ENCODE measurements at regions not wholly inside any gene's neighbourhood (a gene's known extent, or its start where the extent isn't known, plus 50 kb on each side); places are given as distances from the start of the nearest gene placed in this dataset.
A peak's percentile ranks its signal among the peaks of the same experiment; 100 is the strongest.

DNA sequence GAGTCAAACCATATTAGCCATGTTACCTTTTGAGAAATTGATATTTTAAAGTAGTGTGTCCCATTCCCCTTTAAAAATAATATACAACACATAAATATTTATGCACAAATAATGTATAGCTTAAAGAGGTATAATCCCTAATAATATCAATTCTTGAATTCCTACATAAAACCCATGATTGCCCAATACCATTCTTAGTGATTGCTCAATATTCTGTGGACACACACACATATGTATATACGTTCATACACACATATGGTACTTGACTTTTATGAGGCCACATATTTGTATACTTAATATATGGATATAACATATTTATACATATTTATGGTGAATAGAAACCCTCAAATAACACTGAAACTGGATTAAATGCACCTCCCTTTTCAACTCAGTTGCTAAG lies 367.4 kb downstream of the ZBBX start:
- ATAC-seq (ENCODE audit: low read depth) (no peak), DNase-seq (no peak)
- WGBS, 2 experiments (ENCODE audit: extremely low coverage in 2 of 2, insufficient read length in 1 of 2): no CpG with 5 or more reads among the region's 1 CpG
- CTCF ChIA-PET: no interaction called here
- Histone ChIP-seq H3K4ac (ENCODE audit: low read depth, low read length) (no peak overlapping the region), H3K4me1 (ENCODE audit: control insufficient read depth, insufficient read depth, low read length) (no peaks in the 10 kb centered on the region), H3K36me3 (ENCODE audit: control insufficient read depth, insufficient read depth, low read length) (no peaks in the 10 kb centered on the region), H3K9ac (ENCODE audit: low read depth, low read length) (no peak overlapping the region), H2BK5ac (ENCODE audit: low read depth, low read length, poor library complexity, severe bottlenecking) (no peak overlapping the region), H3K4me2 (ENCODE audit: low read depth, low read length) (no peak overlapping the region), H2AFZ (replicated peaks; ENCODE audit: low read length, poor library complexity) (no peak overlapping the region), H3K18ac (ENCODE audit: low read depth, low read length) (no peak overlapping the region), H4K20me1 (ENCODE audit: insufficient read depth, low read length) (no peaks in the 10 kb centered on the region), H3K9me1 (ENCODE audit: insufficient read depth, low read length) (no peaks in the 10 kb centered on the region), H4K8ac (ENCODE audit: low read depth in 2 of 2, low read length in 2 of 2) (no peak overlapping the region), H2BK120ac (ENCODE audit: low read depth, low read length) (no peak overlapping the region), H3K14ac (replicated peaks; ENCODE audit: low read depth, low read length) (no peak overlapping the region), H2BK20ac (ENCODE audit: low read depth, low read length) (no peak overlapping the region), H3K27ac (ENCODE audit: insufficient read depth, low read length) (no peak overlapping the region), H2AK5ac (ENCODE audit: low read depth, low read length) (no peak overlapping the region), H3K56ac (ENCODE audit: extremely low read depth, insufficient read depth, low read length) (no peak overlapping the region), H3K27me3 (ENCODE audit: control insufficient read depth, insufficient read depth, low read length) (no peaks in the 10 kb centered on the region), H3K4me3 (ENCODE audit: insufficient read depth, low read depth, low read length) (no peak overlapping the region), H3K23ac (ENCODE audit: low read depth, low read length) (no peak overlapping the region), H3K9me3 (ENCODE audit: control insufficient read depth, insufficient read depth, low read length) (peaks cover 3% of the 10 kb centered on the region; the same call in 1 of the 2 replicates), H2BK15ac (ENCODE audit: low read depth, low read length) (no peak overlapping the region), H2AK9ac (replicated peaks; ENCODE audit: low read depth, low read length, poor library complexity) (no peak overlapping the region), H3K79me1 (ENCODE audit: low read depth in 1 of 2, low read length in 2 of 2) (no peaks in the 10 kb centered on the region), H4K91ac (ENCODE audit: insufficient read depth, low read depth, low read length) (no peak overlapping the region), H4K5ac (ENCODE audit: low read depth, low read length) (no peak overlapping the region)
- POLR2A ChIA-PET (ENCODE audit: unreplicated experiment): no interaction called here
- dilution Hi-C loops (cut with HindIII; ENCODE audit: low sequenced_read_pairs, unreplicated experiment) (no loop called here), in situ Hi-C loops (cut with MboI; ENCODE audit: low sequenced_read_pairs) (no loop called here), intact Hi-C loops (cut with micrococcal nuclease) (no loop called here)
- no TSS peak for BruUV-seq (replicated peaks)
- TF ChIP-seq RFX5 (IDR thresholded peaks at IDR 0.05; ENCODE audit: low read depth, low read length) (no peak), CHD1 (IDR thresholded peaks at IDR 0.05; ENCODE audit: low read depth, low read length) (no peak), CEBPB (IDR thresholded peaks at IDR 0.05; ENCODE audit: low read depth, low read length) (peak; percentile 75)

All from IMR-90 (cell line).